GM08714 (cell line): ENCODE measurements at regions not wholly inside any gene's neighbourhood (a gene's known extent, or its start where the extent isn't known, plus 50 kb on each side); places are given as distances from the start of the nearest gene placed in this dataset.
"Not testable (repeated sequence)": the region's sequence is repeated elsewhere in the genome, so short reads cannot be mapped to it uniquely, and the experiment has no call there.

Experiments
- H3K4me3 ChIP-seq: fragments of 200-500 bp; sonication (Bioruptor generic); 2 replicates; pipeline ENCODE4 v1.5.1; 2014; ENCODE audit warnings: mild to moderate bottlenecking, low read length, inconsistent platforms
- ZNF274 ChIP-seq: IDR thresholded peaks from 2 replicates; pipeline ENCODE4 v1.6.1; 2012; ENCODE audit warnings: mild to moderate bottlenecking, low read depth, low read length

DNA sequence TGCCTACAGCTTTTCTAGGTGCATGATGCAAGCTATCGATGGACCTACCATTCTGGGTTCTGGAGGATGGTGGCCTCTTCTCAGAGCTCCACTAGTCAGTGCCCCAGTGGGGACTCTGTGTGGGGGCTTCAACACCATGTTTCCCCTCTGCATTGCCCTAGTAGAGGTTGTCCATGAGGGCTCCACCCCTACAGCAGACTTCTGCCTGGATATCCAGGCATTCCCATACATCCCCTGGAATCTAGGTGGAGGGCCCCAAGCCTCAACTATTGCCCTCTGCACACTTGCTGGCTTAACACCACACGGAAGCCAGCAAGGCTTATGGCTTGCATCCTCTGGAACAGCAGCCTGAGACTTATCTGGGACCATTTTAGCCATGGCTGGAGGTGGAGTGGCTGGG, 1299.9 kb upstream of the MIR17HG start:
- no peak for TF ChIP-seq ZNF274
- H3K4me3 ChIP-seq, result no peak overlapping the region

DNA sequence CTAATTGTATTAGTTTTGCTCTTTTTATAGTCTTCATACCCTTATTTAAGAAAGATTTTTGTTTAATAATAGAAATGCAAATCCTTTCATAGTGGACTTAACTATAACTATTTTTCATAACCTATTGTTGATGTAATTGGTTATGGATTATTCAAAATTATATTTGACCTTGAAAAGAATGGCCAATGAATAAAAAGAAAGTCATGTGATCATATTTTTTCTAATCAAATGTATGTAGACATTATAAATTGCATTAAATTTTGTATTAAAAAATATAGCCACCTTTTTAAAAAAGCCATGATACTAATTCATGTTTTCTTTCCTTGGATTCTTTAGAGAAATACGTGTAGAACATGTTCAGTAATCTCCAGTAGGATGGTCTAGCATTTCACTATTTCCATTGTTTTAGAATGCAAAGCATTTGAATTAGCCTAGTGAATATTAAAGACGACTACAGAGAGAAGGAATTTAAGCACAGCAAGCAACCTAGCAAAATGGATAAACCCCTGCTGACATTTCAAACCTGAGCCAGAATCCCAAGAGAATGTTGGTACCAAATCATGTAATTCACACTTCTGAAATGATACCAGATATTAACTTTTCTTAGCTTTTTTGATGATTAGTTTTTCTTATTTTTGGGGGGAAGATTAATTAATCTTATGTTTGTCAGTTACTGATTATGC, 1297.4 kb upstream of the MIR17HG start:
- no peak for TF ChIP-seq ZNF274

DNA sequence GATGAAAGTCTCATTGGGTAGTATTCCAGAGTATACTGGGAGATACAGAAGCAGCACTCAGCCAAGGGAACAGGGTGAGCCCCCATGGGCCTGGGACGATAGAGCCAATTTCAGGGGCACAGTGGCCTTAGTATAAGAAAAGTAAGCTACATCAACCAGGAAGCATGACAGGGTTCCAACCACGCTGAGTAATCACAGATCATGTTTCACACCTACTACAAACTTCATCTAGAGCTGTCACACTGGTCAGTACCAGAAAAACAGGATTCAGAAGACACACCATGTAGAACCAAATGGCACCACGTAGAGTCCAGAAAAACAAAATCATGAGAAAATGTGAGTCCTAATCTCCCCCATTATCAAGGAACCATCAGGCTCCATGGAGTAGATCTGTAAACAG, 1292.4 kb upstream of the MIR17HG start:
- TF ChIP-seq ZNF274, result no peak
- no peak overlapping the region for H3K4me3 ChIP-seq

More for the DNA sequence above, 1297.4 kb upstream of the MIR17HG start:
- no peak overlapping the region for H3K4me3 ChIP-seq

DNA sequence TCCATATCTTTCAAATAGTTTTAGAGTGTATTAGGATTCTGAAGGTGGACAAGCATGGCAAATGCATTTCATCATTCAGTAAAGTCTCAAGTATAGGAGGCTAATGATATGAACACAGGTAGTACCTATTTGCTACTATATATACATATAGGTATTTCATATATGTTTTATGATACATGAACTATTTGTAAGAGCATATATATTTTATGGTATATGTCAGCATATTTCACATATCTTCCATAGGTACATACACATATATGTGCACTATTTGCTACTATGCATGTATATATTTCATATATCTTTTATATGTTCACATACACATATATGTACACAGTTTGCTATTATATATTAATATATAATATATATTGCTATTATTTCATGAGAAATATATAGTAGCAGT, 1291.7 kb upstream of the MIR17HG start:
- TF ChIP-seq ZNF274, result no peak
- H3K4me3 ChIP-seq, result no peak overlapping the region

DNA sequence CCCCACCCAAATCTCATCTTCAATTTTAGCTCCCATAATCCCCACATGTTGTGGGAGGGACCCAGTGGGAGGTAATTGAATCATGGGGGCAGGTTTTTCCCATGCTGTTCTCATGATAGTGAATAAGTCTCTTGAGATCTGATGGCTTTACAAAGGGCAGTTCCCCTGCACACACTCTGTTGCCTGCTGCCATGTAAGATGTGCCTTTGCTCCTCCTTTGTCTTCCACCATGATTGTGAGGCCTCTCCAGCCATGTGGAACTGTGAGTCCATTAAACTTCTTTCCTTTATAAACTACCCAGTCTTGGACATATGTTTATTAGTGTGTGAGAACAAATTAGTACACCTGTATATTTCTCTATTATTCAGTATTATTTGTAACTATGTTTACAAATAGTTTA, 1283.3 kb upstream of the MIR17HG start:
- not testable (repeated sequence) for H3K4me3 ChIP-seq

DNA sequence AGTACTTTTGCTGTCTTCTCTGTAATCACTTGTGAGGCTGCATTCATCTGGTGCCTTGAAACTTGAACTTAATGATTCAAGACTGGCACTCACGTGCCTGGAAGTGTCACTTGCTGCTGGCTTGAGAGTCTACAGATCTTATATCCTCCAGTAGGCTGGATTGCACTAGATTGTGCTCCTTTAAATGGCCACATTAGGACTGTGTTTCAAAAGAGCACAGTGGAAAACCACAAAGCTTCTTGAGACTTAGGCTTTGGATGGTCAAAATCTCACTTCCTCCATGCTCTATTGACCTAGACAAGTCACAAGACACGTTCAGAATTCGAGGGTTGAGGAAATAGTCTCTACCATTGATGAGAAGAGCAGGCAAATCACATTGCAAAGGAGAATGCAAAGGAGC, 1278.8 kb upstream of the MIR17HG start:
- no peak for TF ChIP-seq ZNF274
- no peak overlapping the region for H3K4me3 ChIP-seq

DNA sequence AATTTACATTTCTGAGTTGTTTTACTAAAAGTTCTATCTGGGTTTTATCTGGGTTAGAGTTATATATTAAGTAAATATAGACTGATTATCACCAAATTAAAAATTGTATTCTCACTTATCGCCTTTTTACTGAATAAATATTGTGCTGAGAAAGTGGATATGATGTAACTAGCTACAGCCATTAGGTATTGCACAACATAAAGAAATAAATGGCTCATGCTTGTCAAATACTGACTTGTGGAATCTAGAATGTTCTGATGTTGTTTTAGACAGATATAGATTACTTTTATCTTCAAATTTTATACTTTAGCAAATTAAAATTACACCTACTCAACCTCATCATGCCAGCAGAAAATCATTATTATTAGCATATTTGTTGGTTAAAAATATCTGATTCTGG, 1277.1 kb upstream of the MIR17HG start:
- TF ChIP-seq ZNF274, result no peak

DNA sequence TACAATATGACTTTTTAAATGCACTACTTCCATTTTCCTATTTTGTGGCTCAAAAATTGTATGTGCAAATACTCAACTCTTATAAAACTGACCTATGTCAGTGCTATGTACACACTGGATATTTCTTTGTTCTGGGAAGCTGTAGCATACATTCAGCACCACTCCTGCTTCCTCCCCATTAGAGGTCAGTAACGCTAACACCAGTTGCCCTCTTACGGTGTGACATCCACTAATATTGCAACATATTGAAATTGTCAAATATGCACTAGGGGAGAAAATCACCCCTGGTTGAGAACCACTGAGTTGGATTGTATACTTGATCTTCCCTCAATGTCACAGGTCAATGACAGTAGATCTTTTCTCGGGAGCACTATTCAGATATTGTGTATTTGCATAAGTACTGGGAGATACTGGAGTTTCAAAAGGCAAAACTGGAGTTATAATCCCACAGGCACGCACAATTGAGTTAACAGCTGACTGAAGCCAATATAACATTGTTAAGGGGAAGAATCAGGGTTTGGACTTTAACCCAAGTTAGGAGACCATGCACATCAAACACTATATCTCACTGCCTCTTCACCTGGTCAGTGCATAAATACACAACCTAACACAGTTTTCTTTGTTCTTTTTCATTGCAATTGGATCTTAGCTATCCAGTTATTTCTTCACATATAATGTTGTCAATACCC, 1276.5 kb upstream of the MIR17HG start:
- no peak for TF ChIP-seq ZNF274
- H3K4me3 ChIP-seq, result no peak overlapping the region

More for the DNA sequence above, 1277.1 kb upstream of the MIR17HG start:
- no peak overlapping the region for H3K4me3 ChIP-seq

DNA sequence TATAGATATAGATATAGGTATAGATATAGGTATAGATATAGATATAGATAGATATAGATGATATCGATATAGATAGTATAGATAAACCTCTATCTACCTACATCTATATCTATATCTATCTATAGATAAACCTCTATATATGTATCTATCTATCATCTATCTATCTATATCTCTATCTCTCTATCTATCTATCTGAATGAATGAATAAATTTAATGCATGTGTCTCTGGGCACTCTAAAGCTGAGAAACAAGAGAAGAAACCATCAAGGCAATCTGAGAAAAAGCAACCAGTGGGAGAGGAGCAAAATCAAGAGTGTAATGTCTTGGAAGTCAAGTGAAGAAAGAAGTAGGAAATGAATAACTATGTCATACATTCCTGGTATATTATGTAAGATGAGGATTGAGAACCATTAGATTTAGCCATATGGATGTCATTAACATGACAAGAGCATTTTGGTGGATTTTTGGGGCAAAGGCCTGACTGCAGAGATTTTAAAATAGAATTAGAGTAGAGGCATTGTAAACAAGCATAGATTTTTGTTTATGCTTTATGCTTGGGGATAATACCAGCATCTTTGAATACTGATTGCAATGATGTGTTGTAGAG, 1262.7 kb upstream of the MIR17HG start:
- no peak overlapping the region for H3K4me3 ChIP-seq
- TF ChIP-seq ZNF274, result no peak

DNA sequence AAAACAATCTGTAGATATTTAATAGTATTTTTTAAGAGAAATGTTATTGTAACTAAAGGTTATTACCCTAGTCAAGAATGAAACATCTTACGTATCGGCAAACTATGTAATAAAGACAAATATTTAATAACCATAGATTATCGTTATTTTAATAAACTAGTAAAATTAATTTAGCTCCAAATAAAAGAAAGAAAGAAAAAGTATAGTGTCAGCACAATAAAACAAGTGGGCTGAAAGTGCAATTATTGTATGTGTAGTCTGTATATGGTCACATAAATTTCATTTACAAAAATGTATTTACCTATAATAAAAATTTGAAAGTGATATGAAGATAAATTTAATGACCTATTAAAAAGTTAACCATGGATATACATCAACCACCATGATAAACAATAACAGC, 1258.4 kb upstream of the MIR17HG start:
- no peak for TF ChIP-seq ZNF274

DNA sequence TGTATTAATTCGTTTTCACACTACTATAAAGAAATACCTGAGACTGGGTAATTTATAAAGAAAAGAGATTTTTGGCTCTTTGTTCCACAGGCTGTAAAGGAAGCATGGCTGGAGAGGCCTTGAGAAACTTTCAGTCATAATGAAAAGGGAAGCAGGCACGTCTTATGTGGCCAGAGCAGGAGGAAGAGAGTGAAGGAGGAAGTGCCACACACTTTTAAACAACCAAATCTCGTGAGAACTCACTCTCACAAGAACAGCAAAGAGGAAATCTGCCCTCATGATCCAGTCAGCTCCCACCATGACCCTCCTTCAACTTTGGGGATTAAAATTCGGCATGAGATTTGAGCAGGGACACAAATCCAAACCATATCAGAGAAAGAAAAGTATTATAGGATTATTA, 1255.9 kb upstream of the MIR17HG start:
- no peak for TF ChIP-seq ZNF274

More for the DNA sequence above, 1258.4 kb upstream of the MIR17HG start:
- no peak overlapping the region for H3K4me3 ChIP-seq

DNA sequence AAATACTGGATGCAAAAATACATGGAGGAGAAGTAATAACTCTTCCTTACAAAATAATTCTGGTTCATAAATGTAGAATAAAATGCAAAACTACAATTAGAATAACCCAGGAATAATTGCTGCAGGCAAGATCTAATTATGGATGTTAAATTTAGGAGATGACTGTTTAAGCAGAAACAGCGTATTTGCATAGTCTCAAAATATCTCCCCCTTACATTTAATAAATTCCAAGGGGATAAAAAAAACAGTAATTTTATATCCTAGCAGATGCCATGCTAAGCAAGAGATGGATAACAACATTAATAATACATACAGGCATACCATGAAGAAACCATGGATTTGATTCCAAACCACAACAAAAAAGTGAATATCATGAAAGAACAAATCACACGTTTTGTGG, 1253.1 kb upstream of the MIR17HG start:
- H3K4me3 ChIP-seq, result no peak overlapping the region
- TF ChIP-seq ZNF274, result no peak

More for the DNA sequence above, 1255.9 kb upstream of the MIR17HG start:
- H3K4me3 ChIP-seq, result no peak overlapping the region

DNA sequence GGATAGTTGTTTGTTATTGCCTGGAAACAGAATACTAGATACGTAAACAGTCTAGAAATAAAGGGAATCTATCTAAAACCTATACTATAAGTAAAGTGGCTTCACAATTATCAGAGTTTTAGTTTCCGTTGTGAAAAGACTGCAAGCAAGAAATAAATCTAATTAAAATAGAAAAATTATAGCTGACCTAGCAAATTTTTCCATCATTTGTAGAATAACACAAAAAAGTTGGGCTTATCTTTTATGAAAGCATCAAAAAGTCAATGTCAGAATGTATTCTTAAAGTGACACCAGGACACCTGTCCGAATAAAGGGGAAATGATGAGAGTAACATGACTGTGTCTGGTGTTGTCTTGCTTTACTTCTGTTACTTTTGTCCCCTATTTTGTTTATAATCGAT, 1248.9 kb upstream of the MIR17HG start:
- TF ChIP-seq ZNF274, result no peak
- H3K4me3 ChIP-seq, result no peak overlapping the region

DNA sequence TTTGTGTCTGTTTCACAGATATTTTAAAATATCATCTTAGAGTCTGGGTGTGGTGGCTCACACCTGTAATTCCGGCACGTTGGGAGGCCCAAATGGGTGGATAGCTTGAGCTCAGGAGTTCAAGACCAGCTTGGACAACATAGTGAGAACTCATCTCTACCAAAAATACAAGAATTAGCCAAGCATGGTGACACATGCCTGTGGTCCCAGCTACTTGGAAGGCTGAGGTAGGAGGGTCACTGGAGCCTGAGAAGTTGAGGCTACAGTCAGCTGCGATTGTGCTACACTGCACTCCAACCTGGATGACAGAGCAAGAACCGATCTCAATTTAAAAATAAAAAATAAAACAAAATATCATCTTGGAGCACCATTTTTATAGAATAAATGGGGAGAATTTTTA, 1247.6 kb upstream of the MIR17HG start:
- no peak for TF ChIP-seq ZNF274
- H3K4me3 ChIP-seq, result no peak overlapping the region

DNA sequence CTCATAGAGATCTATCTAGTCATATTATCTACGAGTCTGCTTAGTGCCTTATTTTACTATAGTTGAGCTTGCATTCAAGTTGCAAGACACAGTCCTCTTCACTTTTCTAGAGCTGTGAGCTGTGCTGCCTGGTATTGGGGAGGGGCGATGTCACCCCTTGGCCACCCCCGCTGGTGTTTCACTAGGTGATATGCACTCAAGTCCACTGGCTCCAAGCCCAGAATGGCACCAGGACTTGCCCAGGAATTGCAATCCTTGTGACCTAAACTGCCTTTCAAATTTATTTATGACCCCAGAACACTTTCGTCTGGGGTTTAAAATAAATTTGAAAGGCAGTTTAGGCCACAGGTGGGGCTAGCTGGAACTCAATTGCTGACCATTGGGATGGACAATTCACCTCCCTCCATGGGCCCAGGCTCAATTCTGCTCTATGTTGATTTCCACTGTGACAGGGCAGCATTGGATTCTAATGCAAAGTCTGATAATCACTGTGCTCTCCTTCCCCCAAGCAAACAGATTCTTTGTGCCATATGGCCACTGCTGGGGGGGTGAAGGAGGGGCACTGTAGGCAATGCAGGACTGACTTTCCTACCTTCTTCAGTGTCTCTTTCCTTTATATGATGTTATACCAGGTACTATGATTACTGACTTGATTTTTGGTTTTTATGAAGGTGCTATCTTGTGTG, 1244.2 kb upstream of the MIR17HG start:
- H3K4me3 ChIP-seq, result no peak overlapping the region
- no peak for TF ChIP-seq ZNF274
